Lower lobe of right lung (tissue), 2 donors: ENCODE measurements at regions not wholly inside any gene's neighbourhood (a gene's known extent, or its start where the extent isn't known, plus 50 kb on each side); places are given as distances from the start of the nearest gene placed in this dataset.

Experiments used
- ATAC-seq, 2 donors: fragments of 200-7000 bp; cut with Tn5 transposase; one replicate each; pipeline ENCODE4 v1.9.1; 2020 to 2022; ENCODE audit warnings: mild to moderate bottlenecking in 2 of 2, moderate library complexity in 2 of 2
- DNase-seq: peaks from one replicate; pipeline ENCODE4 v3.0.0-alpha.2; 2020
- H3K27ac ChIP-seq: fragments of 200-600 bp; one replicate; pipeline ENCODE4 v1.8.0; 2022
- H3K27me3 ChIP-seq: fragments of 200-600 bp; one replicate; pipeline ENCODE4 v1.8.0; 2022; ENCODE audit warnings: low read depth
- H3K36me3 ChIP-seq: fragments of 200-600 bp; one replicate; pipeline ENCODE4 v1.8.0; 2022; ENCODE audit warnings: mild to moderate bottlenecking
- H3K4me1 ChIP-seq: fragments of 200-600 bp; one replicate; pipeline ENCODE4 v1.8.0; 2022
- H3K4me3 ChIP-seq: fragments of 200-600 bp; one replicate; pipeline ENCODE4 v1.8.0; 2022; ENCODE audit warnings: mild to moderate bottlenecking
- H3K9me3 ChIP-seq: fragments of 200-600 bp; one replicate; pipeline ENCODE4 v1.8.0; 2022
- CTCF ChIP-seq: fragments of 200-600 bp; IDR thresholded peaks from one replicate; pipeline ENCODE4 v1.8.0; 2022; ENCODE audit warnings: antibody characterized with exemption, mild to moderate bottlenecking
- intact Hi-C: fragments of 100-400 bp; cut with DNase I; formaldehyde crosslinking; loops from one replicate; pipeline ENCODE4 v1.11.0; 2022
- donor health status: DM: no; HTN: yes; CAD: no; lungs with severe emphysema.

- DNase-seq (no peak), ATAC-seq (peak; percentile 57 to 62)
- TF ChIP-seq CTCF: no peak
- H3K27me3 ChIP-seq: peaks cover 77% of the 10 kb centered on the region
- H3K4me3 ChIP-seq: no peak overlapping the region
- H3K4me1 ChIP-seq: peaks cover 14% of the 10 kb centered on the region
- no peaks in the 10 kb centered on the region for H3K9me3 ChIP-seq
- H3K36me3 ChIP-seq: no peaks in the 10 kb centered on the region
- no peak overlapping the region for H3K27ac ChIP-seq
- intact Hi-C loops: no loop called here
Observed at GRCh38 chr1:148355976-148356375, 127.1 kb downstream of the PPIAL4G start.

- H3K27ac ChIP-seq: no peak overlapping the region
- intact Hi-C loops: no loop called here
- no peak overlapping the region for H3K4me3 ChIP-seq
- H3K9me3 ChIP-seq: no peaks in the 10 kb centered on the region
- DNase-seq: no peak
- H3K36me3 ChIP-seq: no peaks in the 10 kb centered on the region
- no peak for ATAC-seq
- peaks cover 13% of the 10 kb centered on the region for H3K4me1 ChIP-seq
- peaks cover 77% of the 10 kb centered on the region for H3K27me3 ChIP-seq
- no peak for TF ChIP-seq CTCF
Observed at GRCh38 chr1:148354913-148355308, 128.2 kb downstream of the PPIAL4G start.

- TF ChIP-seq CTCF: no peak
- Histone ChIP-seq H3K27ac (no peak overlapping the region), H3K4me1 (peaks cover 13% of the 10 kb centered on the region), H3K27me3 (peaks cover 76% of the 10 kb centered on the region), H3K9me3 (no peaks in the 10 kb centered on the region), H3K36me3 (no peaks in the 10 kb centered on the region), H3K4me3 (no peak overlapping the region)
- no peak for DNase-seq
- intact Hi-C loops: no loop called here
- no peak for ATAC-seq
Observed at GRCh38 chr1:148354284-148354912, 128.7 kb downstream of the PPIAL4G start.

GRCh38 chr1:148353461-148354283 is 129.4 kb downstream of the PPIAL4G start:
- no peak for TF ChIP-seq CTCF
- Histone ChIP-seq H3K4me3 (no peak overlapping the region), H3K27me3 (peaks cover 74% of the 10 kb centered on the region), H3K36me3 (no peaks in the 10 kb centered on the region), H3K27ac (no peak overlapping the region), H3K9me3 (no peaks in the 10 kb centered on the region), H3K4me1 (peaks cover 13% of the 10 kb centered on the region)
- intact Hi-C loops: no loop called here
- DNase-seq (no peak), ATAC-seq (peak; percentile 36 to 46)

GRCh38 chr1:148352470-148353053 is 130.5 kb downstream of the PPIAL4G start:
- H3K36me3 ChIP-seq: no peaks in the 10 kb centered on the region
- TF ChIP-seq CTCF: no peak
- H3K4me1 ChIP-seq: peaks cover 13% of the 10 kb centered on the region
- intact Hi-C loops: no loop called here
- no peaks in the 10 kb centered on the region for H3K9me3 ChIP-seq
- H3K4me3 ChIP-seq: no peak overlapping the region
- DNase-seq (no peak), ATAC-seq (peak in 1 of 2 donors; percentile 41)
- no peak overlapping the region for H3K27ac ChIP-seq
- H3K27me3 ChIP-seq: peaks cover 75% of the 10 kb centered on the region
